ENCODE measurements at regions not wholly inside any gene's neighbourhood (a gene's known extent, or its start where the extent isn't known, plus 50 kb on each side); places are given as distances from the start of the nearest gene placed in this dataset.

DNA sequence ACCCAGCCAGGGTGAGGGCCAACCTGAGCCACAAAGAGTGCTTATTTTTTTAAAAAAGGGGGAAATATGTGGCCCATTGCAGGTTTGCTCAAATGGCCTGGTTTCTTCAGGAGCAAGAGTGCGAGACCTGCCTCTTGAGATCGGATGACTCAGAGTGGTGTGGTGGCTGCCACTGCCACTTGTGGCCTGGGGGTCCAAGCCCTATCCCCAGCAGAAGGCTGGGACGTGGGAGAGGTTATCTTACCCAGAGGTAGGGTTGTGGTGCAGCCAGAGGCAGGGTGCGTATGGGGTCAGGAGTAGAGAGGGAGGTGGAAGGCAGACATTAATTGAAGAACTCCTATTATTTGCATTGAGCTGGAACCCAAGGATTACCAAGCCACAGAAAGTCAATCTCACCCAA lies 83.2 kb upstream of the SMAD3 start:
- H4K8ac ChIP-seq (ENCODE audit: low read depth in 2 of 2, low read length in 2 of 2) = no peak overlapping the region
- CTCF ChIA-PET = no interaction called here
- POLR2A ChIA-PET (ENCODE audit: unreplicated experiment) = no interaction called here
- no peak overlapping the region for H2BK15ac ChIP-seq (ENCODE audit: low read depth, low read length)
- no peak overlapping the region for H2AFZ ChIP-seq (replicated peaks; ENCODE audit: low read length, poor library complexity)
- H2AK9ac ChIP-seq (replicated peaks; ENCODE audit: low read depth, low read length, poor library complexity) = no peak overlapping the region
- BruUV-seq (replicated peaks) = no TSS peak
- no peak overlapping the region for H3K4me3 ChIP-seq (ENCODE audit: insufficient read depth, low read depth, low read length)
- no peak overlapping the region for H3K9ac ChIP-seq (ENCODE audit: low read depth, low read length)
- H3K4me1 ChIP-seq (ENCODE audit: control insufficient read depth, insufficient read depth, low read length) = no peaks in the 10 kb centered on the region
- no peak overlapping the region for H3K4me2 ChIP-seq (ENCODE audit: low read depth, low read length)
- H3K18ac ChIP-seq (ENCODE audit: low read depth, low read length) = no peak overlapping the region
- in situ Hi-C loops (cut with MboI; ENCODE audit: low sequenced_read_pairs) (no loop called here), dilution Hi-C loops (cut with HindIII; ENCODE audit: low sequenced_read_pairs, unreplicated experiment) (no loop called here), intact Hi-C loops (cut with micrococcal nuclease) (no loop called here)
- no peak overlapping the region for H3K56ac ChIP-seq (ENCODE audit: extremely low read depth, insufficient read depth, low read length)
- no peak overlapping the region for H3K4ac ChIP-seq (ENCODE audit: low read depth, low read length)
- peaks cover 8% of the 10 kb centered on the region for H3K9me3 ChIP-seq (ENCODE audit: control insufficient read depth, insufficient read depth, low read length)
- no peaks in the 10 kb centered on the region for H3K36me3 ChIP-seq (ENCODE audit: control insufficient read depth, insufficient read depth, low read length)
- 100% methylated on average over 2 of the region's 4 CpGs; no CpG with 5 or more reads in 1 of the 2 experiments for WGBS, 2 experiments (ENCODE audit: extremely low coverage in 2 of 2, insufficient read length in 1 of 2)
- no peak for TF ChIP-seq BHLHE40 (IDR thresholded peaks at IDR 0.05; ENCODE audit: low read depth, low read length)
- no peak for TF ChIP-seq CEBPB (IDR thresholded peaks at IDR 0.05; ENCODE audit: low read depth, low read length)
- no peak for TF ChIP-seq MAZ (IDR thresholded peaks at IDR 0.05; ENCODE audit: borderline replicate concordance, low read depth, low read length)
- no peak for TF ChIP-seq RCOR1 (IDR thresholded peaks at IDR 0.05; ENCODE audit: insufficient replicate concordance, low read length)
- TF ChIP-seq NFE2L2 (IDR thresholded peaks at IDR 0.05; ENCODE audit: low read depth, low read length) = no peak
- no peak for TF ChIP-seq POLR2A (IDR thresholded peaks at IDR 0.05; ENCODE audit: low read depth, low read length)
- TF ChIP-seq FOS (IDR thresholded peaks at IDR 0.05; ENCODE audit: low read depth, low read length) = no peak
- TF ChIP-seq SMC3 (IDR thresholded peaks at IDR 0.05; ENCODE audit: low read depth, low read length) = no peak
- TF ChIP-seq RAD21 (IDR thresholded peaks at IDR 0.05; ENCODE audit: low read length) = no peak
- TF ChIP-seq, protein P1, sequence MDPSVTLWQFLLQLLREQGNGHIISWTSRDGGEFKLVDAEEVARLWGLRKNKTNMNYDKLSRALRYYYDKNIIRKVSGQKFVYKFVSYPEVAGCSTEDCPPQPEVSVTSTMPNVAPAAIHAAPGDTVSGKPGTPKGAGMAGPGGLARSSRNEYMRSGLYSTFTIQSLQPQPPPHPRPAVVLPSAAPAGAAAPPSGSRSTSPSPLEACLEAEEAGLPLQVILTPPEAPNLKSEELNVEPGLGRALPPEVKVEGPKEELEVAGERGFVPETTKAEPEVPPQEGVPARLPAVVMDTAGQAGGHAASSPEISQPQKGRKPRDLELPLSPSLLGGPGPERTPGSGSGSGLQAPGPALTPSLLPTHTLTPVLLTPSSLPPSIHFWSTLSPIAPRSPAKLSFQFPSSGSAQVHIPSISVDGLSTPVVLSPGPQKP (IDR thresholded peaks at IDR 0.05; ENCODE audit: borderline replicate concordance, low read depth, low read length) = no peak
- no peak for TF ChIP-seq MAFK (IDR thresholded peaks at IDR 0.05; ENCODE audit: low read depth, low read length)
- TF ChIP-seq USF2 (IDR thresholded peaks at IDR 0.05; ENCODE audit: low read depth, low read length) = no peak
- no peak for TF ChIP-seq CHD1 (IDR thresholded peaks at IDR 0.05; ENCODE audit: low read depth, low read length)
- no peak for TF ChIP-seq MXI1 (IDR thresholded peaks at IDR 0.05; ENCODE audit: borderline replicate concordance, low read depth, low read length)
- no peak for TF ChIP-seq RFX5 (IDR thresholded peaks at IDR 0.05; ENCODE audit: low read depth, low read length)
- no peak for TF ChIP-seq CTCF (conservative IDR thresholded peaks at IDR 0.05; ENCODE audit: low read depth, low read length)
- H2AK5ac ChIP-seq (ENCODE audit: low read depth, low read length) = no peak overlapping the region
- no peak overlapping the region for H3K27ac ChIP-seq (ENCODE audit: insufficient read depth, low read length)
- peaks cover 9% of the 10 kb centered on the region for H3K27me3 ChIP-seq (ENCODE audit: control insufficient read depth, insufficient read depth, low read length)
- H3K14ac ChIP-seq (replicated peaks; ENCODE audit: low read depth, low read length) = no peak overlapping the region
- DNase-seq (no peak), ATAC-seq (ENCODE audit: low read depth) (no peak)
- no peak overlapping the region for H2BK120ac ChIP-seq (ENCODE audit: low read depth, low read length)
- H3K9me1 ChIP-seq (ENCODE audit: insufficient read depth, low read length) = no peaks in the 10 kb centered on the region
- H4K20me1 ChIP-seq (ENCODE audit: insufficient read depth, low read length) = no peaks in the 10 kb centered on the region
- H3K23ac ChIP-seq (ENCODE audit: low read depth, low read length) = no peak overlapping the region
- H4K5ac ChIP-seq (ENCODE audit: low read depth, low read length) = no peak overlapping the region
- H3K79me1 ChIP-seq (ENCODE audit: low read depth in 1 of 2, low read length in 2 of 2) = no peaks in the 10 kb centered on the region
- no peak overlapping the region for H2BK5ac ChIP-seq (ENCODE audit: low read depth, low read length, poor library complexity, severe bottlenecking)
- no peak overlapping the region for H2BK20ac ChIP-seq (ENCODE audit: low read depth, low read length)
- H4K91ac ChIP-seq (ENCODE audit: insufficient read depth, low read depth, low read length) = no peak overlapping the region
